ENCODE measurements at regions not wholly inside any gene's neighbourhood (a gene's known extent, or its start where the extent isn't known, plus 50 kb on each side); places are given as distances from the start of the nearest gene placed in this dataset.
A peak's percentile ranks its signal among the peaks of the same experiment; 100 is the strongest.
"Not testable (repeated sequence)": the region's sequence is repeated elsewhere in the genome, so short reads cannot be mapped to it uniquely, and the experiment has no call there.

DNA sequence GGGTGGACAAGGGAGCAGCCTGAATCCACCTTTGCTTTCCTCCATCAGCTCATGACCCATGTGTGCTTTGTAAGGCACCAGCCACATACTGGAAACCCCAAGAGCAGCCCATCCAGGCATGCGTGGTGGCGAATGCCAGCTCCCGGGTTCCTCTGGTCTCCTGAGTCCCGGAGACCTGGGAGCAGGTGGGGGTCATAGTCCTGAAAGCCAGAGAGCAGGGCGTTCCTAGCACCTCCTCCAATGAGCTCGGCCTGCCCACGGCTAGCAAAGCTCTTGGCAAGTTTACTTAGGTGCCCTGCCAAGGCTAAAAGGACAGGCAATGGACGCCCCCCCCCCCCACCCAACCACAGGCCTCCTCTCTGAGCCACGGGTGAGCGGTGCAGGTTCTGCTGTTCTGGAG is 3960.2 kb upstream of the TPTE start:
- not testable (repeated sequence) for DNase-seq

DNA sequence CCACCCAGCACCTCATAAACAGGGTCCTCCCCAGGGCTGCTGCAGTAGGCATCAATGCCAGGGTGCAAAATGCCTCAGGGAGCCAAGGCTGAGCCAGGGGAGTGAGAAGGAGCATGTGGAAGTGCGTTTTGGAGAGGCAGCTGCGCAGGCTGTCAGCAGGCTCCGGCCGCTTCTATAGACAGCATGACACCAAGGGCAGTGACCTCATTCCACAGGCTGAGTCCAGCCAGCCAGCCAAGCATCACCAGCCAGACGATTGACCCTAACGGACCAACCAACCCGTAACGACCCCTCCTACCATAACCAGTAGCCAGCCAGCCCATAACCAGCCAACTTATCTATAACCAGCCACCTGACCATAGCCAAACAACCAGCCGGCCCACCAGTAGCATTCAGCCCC is 3959.8 kb upstream of the TPTE start:
- not testable (repeated sequence) for DNase-seq

DNA sequence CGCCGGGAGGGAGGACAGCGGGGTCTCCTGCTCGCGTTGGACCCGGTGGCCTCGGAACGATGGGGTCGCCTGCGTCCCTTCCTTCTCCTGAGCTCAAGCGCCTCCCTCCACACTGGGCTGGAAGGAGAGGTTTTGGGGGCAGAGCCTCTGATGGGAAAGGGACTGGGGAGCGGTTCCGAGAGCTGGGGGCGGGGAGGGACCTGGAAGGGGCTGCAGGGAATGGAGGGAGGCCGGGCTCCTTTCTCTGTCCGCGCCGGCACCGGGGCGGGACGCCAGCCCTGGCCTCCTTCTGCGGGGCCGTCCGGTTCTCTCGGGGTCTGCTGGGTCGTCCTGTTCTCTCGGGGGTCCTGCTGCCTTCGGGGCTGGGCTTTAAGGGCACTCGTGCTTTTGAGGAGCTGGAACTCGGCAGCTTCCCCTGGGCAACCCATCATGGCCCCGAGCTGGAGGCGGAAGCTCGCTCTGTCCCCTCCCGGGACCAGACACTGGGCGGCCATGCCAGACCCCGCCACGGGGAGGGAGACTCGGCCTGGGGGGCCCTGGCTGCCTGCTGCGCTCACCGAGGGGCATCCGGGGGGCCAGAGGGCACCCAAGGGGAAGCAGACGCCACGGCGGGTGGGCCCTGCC is 3956.7 kb upstream of the TPTE start:
- DNase-seq, result not testable (repeated sequence)

DNA sequence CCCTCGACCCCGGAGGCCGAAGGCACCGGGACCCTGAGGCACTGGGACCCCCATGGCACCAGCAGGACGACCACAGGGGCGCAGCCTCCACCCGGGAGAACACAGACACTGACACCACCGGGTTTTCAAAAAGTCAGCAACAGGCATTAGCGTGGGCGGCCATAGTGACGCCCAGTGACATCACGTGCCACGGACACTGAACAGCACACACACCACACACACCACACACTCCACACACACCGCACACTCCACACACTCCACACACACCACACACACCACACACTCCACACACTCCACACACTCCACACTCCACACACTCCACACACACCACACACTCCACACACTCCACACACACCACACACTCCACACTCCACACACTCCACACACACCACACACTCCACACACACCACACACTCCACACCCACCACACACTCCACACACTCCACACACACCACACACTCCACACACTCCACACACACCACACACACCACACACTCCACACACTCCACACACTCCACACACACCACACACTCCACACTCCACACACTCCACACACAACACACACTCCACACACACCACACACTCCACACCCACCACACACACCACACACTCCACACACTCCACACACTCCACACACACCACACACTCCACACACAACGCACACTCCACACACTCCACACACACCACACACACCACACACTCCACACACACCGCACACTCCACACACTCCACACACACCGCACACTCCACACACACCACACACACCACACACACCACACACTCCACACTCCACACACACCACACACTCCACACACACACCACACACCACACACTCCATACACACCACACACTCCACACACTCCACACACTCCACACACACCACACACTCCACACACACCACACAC is 3955.9 kb upstream of the TPTE start:
- DNase-seq, result peak; percentile 2

- not testable (repeated sequence) for DNase-seq
These were observed 3953.8 kb upstream of the TPTE start for GRCh38 chr21:6567542-6567941.

- not testable (repeated sequence) for DNase-seq
These were observed 3952.2 kb upstream of the TPTE start for GRCh38 chr21:6569152-6569551.

DNA sequence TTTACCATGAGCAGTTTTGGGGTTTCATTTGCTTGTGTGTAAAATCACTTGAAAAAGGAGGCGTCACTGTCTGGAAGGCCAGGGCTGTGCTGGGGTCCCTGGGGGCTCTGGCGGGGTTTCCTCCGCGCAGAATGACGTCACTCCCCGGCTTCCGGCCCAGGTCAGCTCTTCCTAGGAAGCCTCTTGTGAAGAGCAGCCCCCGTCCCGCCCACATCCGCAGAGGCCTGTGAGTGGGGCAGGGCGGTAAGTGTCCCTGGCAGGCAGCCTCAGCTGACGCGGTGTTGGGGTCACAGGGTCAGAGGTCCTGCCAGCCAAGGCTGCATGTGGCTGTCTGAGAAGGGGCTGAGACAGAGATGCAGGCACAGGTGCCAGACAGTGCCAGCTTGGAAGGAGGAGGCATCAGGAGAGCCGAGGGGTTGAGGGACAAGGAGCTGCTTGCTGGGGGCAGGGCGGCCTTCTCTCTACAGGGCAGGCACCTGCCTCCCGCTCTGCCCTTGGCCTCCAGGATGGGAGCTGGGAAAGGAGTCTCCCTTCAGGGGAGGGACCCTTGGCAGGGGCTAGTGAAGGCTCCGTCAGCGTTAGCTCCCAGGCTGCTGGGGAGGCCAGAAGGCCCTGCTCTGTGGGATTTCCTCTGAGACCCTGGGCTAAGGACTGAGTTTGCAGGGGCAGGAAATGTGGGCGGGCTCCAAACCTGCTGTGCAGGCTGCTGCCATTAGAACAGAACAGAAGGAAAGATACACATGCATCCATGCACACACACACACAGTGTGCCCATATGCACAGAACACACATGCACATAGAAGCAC is 3951.6 kb upstream of the TPTE start:
- DNase-seq, result not testable (repeated sequence)

GRCh38 chr21:6570700-6571368 is 3950.5 kb upstream of the TPTE start:
- DNase-seq, result not testable (repeated sequence)

DNA sequence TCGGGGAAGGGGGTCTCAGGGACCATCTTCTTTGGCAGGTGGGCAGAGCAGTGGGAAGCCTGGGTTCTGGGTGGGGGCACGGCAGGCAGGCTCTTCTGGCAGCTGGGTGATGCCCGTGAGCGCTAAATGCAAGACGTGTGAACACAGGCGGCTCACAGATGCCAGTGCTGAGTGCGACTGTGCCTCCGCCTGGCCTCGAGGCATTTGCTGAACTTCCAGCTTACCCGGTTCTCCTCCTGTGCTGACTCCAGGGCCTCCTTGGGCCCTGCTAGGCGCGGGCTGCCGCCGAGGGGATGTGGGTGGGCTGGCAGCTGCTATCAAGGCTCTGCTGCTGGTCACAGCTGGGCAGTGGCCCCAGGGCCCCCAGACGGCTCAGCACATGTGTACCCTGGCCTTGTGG is 3947.8 kb upstream of the TPTE start:
- not testable (repeated sequence) for DNase-seq

- DNase-seq, result not testable (repeated sequence)
These were observed 3941.6 kb upstream of the TPTE start for GRCh38 chr21:6579801-6580200.

Measured in activated CD4-positive, alpha-beta T cell treated with anti-CD3 and anti-CD28 coated beads, Interleukin-10, Interleukin-2, amounts not matched to agents 100 ng/mL and 50 ng/mL, durations not matched to agents 16 hours and 8 hours (primary cell).